DOHH2 (cell line): ENCODE measurements at regions not wholly inside any gene's neighbourhood (a gene's known extent, or its start where the extent isn't known, plus 50 kb on each side); places are given as distances from the start of the nearest gene placed in this dataset.

Experiments
- H3F3A ChIP-seq: fragments of 200-600 bp; sonication (generic), shearing (Covaris generic); 2 replicates; pipeline ENCODE4 v1.6.0; 2016; ENCODE audit warnings: antibody characterized with exemption, mild to moderate bottlenecking; ENCODE audit not compliant: control insufficient read depth, insufficient read depth
- H3K27ac ChIP-seq: fragments of 200-600 bp; sonication (generic); 2 replicates; pipeline ENCODE4 v1.5.1; 2014; ENCODE audit warnings: low read depth, mild to moderate bottlenecking, low read length, moderate library complexity
- H3K27me3 ChIP-seq: fragments of 200-600 bp; sonication (generic); 2 replicates; pipeline ENCODE4 v1.6.1; 2014; ENCODE audit warnings: mild to moderate bottlenecking, low read length, mixed read lengths; ENCODE audit not compliant: control insufficient read depth
- H3K36me3 ChIP-seq: fragments of 200-600 bp; sonication (generic); 2 replicates; pipeline ENCODE4 v1.6.1; 2014; ENCODE audit warnings: mild to moderate bottlenecking, low read length, moderate library complexity, mixed read lengths; ENCODE audit not compliant: control insufficient read depth
- H3K4me1 ChIP-seq: fragments of 200-600 bp; sonication (generic); 2 replicates; pipeline ENCODE4 v1.6.1; 2014; ENCODE audit warnings: mild to moderate bottlenecking, low read length, mixed read lengths; ENCODE audit not compliant: control insufficient read depth
- H3K4me2 ChIP-seq: fragments of 200-600 bp; sonication (generic); 2 replicates; pipeline ENCODE4 v1.6.0; 2014; ENCODE audit warnings: mild to moderate bottlenecking, low read length, moderate library complexity
- H3K4me3 ChIP-seq: fragments of 200-600 bp; sonication (generic); 2 replicates; pipeline ENCODE4 v1.5.1; 2014; ENCODE audit warnings: mild to moderate bottlenecking, low read length, mixed read lengths
- H3K79me2 ChIP-seq: fragments of 200-600 bp; sonication (generic); 2 replicates; pipeline ENCODE4 v1.6.1; 2014; ENCODE audit warnings: mild to moderate bottlenecking, low read length, mixed read lengths; ENCODE audit not compliant: control insufficient read depth
- H3K9me2 ChIP-seq: fragments of 200-600 bp; sonication (generic); replicated peaks from 2 replicates; pipeline ENCODE4 v1.6.1; 2014; ENCODE audit warnings: mild to moderate bottlenecking, low read length, mixed read lengths; ENCODE audit not compliant: control insufficient read depth
- H3K9me3 ChIP-seq: fragments of 200-600 bp; sonication (generic); 2 replicates; pipeline ENCODE4 v1.6.1; 2014; ENCODE audit warnings: antibody characterized with exemption, low read length, mixed read lengths; ENCODE audit not compliant: control insufficient read depth, insufficient read depth
- H4K20me1 ChIP-seq: fragments of 200-600 bp; sonication (generic); 2 replicates; pipeline ENCODE4 v1.6.0; 2014; ENCODE audit warnings: low read depth, mild to moderate bottlenecking, antibody characterized with exemption, low read length, moderate library complexity; ENCODE audit not compliant: control insufficient read depth, insufficient read depth
- CTCF ChIP-seq: fragments of 200-600 bp; sonication (generic); IDR thresholded peaks from one replicate; pipeline ENCODE4 v1.5.1; 2014; ENCODE audit warnings: antibody characterized with exemption, mild to moderate bottlenecking, low read depth, low read length; ENCODE audit not compliant: poor library complexity, severe bottlenecking
- EZH2phosphoT487 ChIP-seq: fragments of 200-600 bp; sonication (generic); IDR thresholded peaks from 2 replicates; pipeline ENCODE4 v1.6.1; 2017; ENCODE audit warnings: borderline replicate concordance, mild to moderate bottlenecking, antibody characterized with exemption, low read length, moderate library complexity, mixed read lengths

GRCh38 chr5:123943151-123943550 is 431.2 kb downstream of the CSNK1G3 start:
- Histone ChIP-seq H3K36me3 (no peaks in the 10 kb centered on the region), H3K27me3 (no peaks in the 10 kb centered on the region), H3K4me1 (no peaks in the 10 kb centered on the region), H3K79me2 (no peaks in the 10 kb centered on the region), H3K27ac (no peak overlapping the region), H4K20me1 (no peaks in the 10 kb centered on the region), H3F3A (no peaks in the 10 kb centered on the region), H3K4me2 (no peak overlapping the region), H3K9me3 (peaks cover 1% of the 10 kb centered on the region; the same call in 1 of the 2 replicates), H3K4me3 (no peak overlapping the region), H3K9me2 (no peaks in the 10 kb centered on the region)
- TF ChIP-seq EZH2phosphoT487 (no peak), CTCF (no peak)

- H3F3A ChIP-seq = no peaks in the 10 kb centered on the region
- H3K9me3 ChIP-seq = peaks cover 24% of the 10 kb centered on the region
- H3K4me3 ChIP-seq = no peak overlapping the region
- peaks cover 4% of the 10 kb centered on the region for H3K36me3 ChIP-seq
- no peaks in the 10 kb centered on the region for H3K9me2 ChIP-seq
- no peak for TF ChIP-seq CTCF
- no peak for TF ChIP-seq EZH2phosphoT487
- peaks cover 8% of the 10 kb centered on the region; the same call in 1 of the 2 replicates for H3K4me1 ChIP-seq
- no peaks in the 10 kb centered on the region for H3K79me2 ChIP-seq
- H3K27ac ChIP-seq = no peak overlapping the region
- no peaks in the 10 kb centered on the region for H4K20me1 ChIP-seq
- H3K4me2 ChIP-seq = no peak overlapping the region
- H3K27me3 ChIP-seq = no peaks in the 10 kb centered on the region
These were observed 428.4 kb downstream of the CSNK1G3 start for GRCh38 chr5:123940416-123940815.

DNA sequence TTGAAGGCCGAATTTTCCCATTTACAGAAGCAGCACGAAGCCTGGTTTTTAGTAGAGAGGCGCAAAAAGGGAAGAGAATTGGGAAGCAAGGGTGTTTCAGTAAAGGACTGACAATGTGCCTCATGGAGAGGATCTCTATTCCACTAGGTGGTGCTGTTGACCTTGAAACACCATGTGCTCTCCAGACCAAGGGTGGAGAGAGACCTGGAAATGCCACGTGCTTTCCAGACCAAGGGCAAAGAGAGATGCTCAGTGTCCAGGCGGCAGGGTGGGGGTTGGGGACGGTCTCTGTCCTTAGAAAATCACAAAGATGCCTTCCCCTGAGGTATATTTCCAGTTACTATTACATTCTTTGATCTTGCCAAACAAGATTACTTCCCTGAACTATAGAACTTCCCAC is 425.3 kb downstream of the CSNK1G3 start:
- no peaks in the 10 kb centered on the region for H3K27me3 ChIP-seq
- no peak overlapping the region for H3K4me2 ChIP-seq
- H3K4me3 ChIP-seq = no peak overlapping the region
- TF ChIP-seq CTCF (peak; percentile 78), EZH2phosphoT487 (no peak)
- H3F3A ChIP-seq = no peaks in the 10 kb centered on the region
- H3K9me3 ChIP-seq = peaks cover 24% of the 10 kb centered on the region
- no peaks in the 10 kb centered on the region for H3K9me2 ChIP-seq
- H3K27ac ChIP-seq = no peak overlapping the region
- no peaks in the 10 kb centered on the region for H3K79me2 ChIP-seq
- H4K20me1 ChIP-seq = no peaks in the 10 kb centered on the region
- peaks cover 8% of the 10 kb centered on the region; the same call in 1 of the 2 replicates for H3K4me1 ChIP-seq
- H3K36me3 ChIP-seq = peaks cover 4% of the 10 kb centered on the region
